RWPE1 (cell line): ENCODE measurements at regions not wholly inside any gene's neighbourhood (a gene's known extent, or its start where the extent isn't known, plus 50 kb on each side); places are given as distances from the start of the nearest gene placed in this dataset.

ENCODE experiments used
- CTCF ChIA-PET: fragments of 350-600 bp; sonication (Branson Sonifier 250); formaldehyde crosslinking; extraction: SDS; loops from one replicate; lab custom pipeline; 2021; lab: Yijun Ruan, JAX
- POLR2A ChIA-PET: fragments of 400-600 bp; formaldehyde crosslinking; extraction: SDS; loops from one replicate; lab custom pipeline; 2020; ENCODE audit warnings: antibody characterized with exemption; ENCODE audit not compliant: low non-redundant PET; lab: Yijun Ruan, JAX
- DNase-seq: peaks from one replicate; pipeline ENCODE4 v3.0.0; 2012; ENCODE audit warnings: low spot score
- H3K27ac ChIP-seq: fragments of 450-650 bp; 2 replicates; pipeline ENCODE4 v1.5.1; 2017
- CTCF ChIP-seq: fragments of 450-650 bp; conservative IDR thresholded peaks from 2 replicates; pipeline ENCODE4 v1.5.1; 2017; ENCODE audit warnings: low read depth, mild to moderate bottlenecking

- DNase-seq: no peak
- no peak for TF ChIP-seq CTCF
- no peak overlapping the region for H3K27ac ChIP-seq
- ChIA-PET POLR2A (no interaction called here), CTCF (no interaction called here)
Observed at GRCh38 chr14:98761993-98762392, 510.0 kb downstream of the BCL11B start.

GRCh38 chr14:98766818-98767217 lies 505.2 kb downstream of the BCL11B start:
- CTCF ChIA-PET: no interaction called here
- peak; percentile 13 for DNase-seq
- peak overlapping the region; percentile 31; the same call in 1 of the 2 replicates for H3K27ac ChIP-seq
- POLR2A ChIA-PET: no interaction called here
- TF ChIP-seq CTCF: no peak

GRCh38 chr14:98769326-98769725 lies 502.7 kb downstream of the BCL11B start:
- CTCF ChIA-PET: no interaction called here
- no peak for DNase-seq
- TF ChIP-seq CTCF: no peak
- H3K27ac ChIP-seq: no peak overlapping the region
- POLR2A ChIA-PET: no interaction called here

- CTCF ChIA-PET: interaction anchor here (0.6 kb wide), 1 partner anchor 148 kb away, joined by 3 read pairs; no protein-coding TSS in a partner anchor
- POLR2A ChIA-PET: no interaction called here
- H3K27ac ChIP-seq: no peak overlapping the region
- DNase-seq: no peak
- TF ChIP-seq CTCF: no peak
Observed at GRCh38 chr14:98770151-98770550, 501.8 kb downstream of the BCL11B start.

GRCh38 chr14:98773814-98774213 lies 498.2 kb downstream of the BCL11B start:
- ChIA-PET POLR2A (no interaction called here), CTCF (no interaction called here)
- DNase-seq: no peak
- no peak overlapping the region for H3K27ac ChIP-seq
- TF ChIP-seq CTCF: no peak

- POLR2A ChIA-PET: no interaction called here
- no peak for TF ChIP-seq CTCF
- CTCF ChIA-PET: no interaction called here
- no peak overlapping the region for H3K27ac ChIP-seq
- no peak for DNase-seq
Observed at GRCh38 chr14:98775892-98776291, 496.1 kb downstream of the BCL11B start.

GRCh38 chr14:98782062-98782461 lies 489.9 kb downstream of the BCL11B start:
- DNase-seq: no peak
- CTCF ChIA-PET: no interaction called here
- POLR2A ChIA-PET: no interaction called here
- no peak for TF ChIP-seq CTCF
- no peak overlapping the region for H3K27ac ChIP-seq
